Glomerular visceral epithelial cell (primary cell): ENCODE measurements at regions not wholly inside any gene's neighbourhood (a gene's known extent, or its start where the extent isn't known, plus 50 kb on each side); places are given as distances from the start of the nearest gene placed in this dataset.

Experiments
- DNase-seq: peaks from one replicate; pipeline ENCODE4 v3.0.0-alpha.2; 2016; ENCODE audit errors: extremely low spot score

- DNase-seq: no peak
Observed at GRCh38 chr19:34305221-34306083, 51.1 kb downstream of the GARRE1 start.

- DNase-seq: peak; percentile 50
Observed at GRCh38 chr19:34306213-34306661, 51.9 kb downstream of the GARRE1 start.

GRCh38 chr19:34306824-34307223 is 52.5 kb downstream of the GARRE1 start:
- DNase-seq: no peak

- DNase-seq: no peak
Observed at GRCh38 chr19:34308381-34309367, 54.3 kb downstream of the GARRE1 start.

GRCh38 chr19:34309368-34310138 is 55.2 kb downstream of the GARRE1 start:
- DNase-seq: no peak

GRCh38 chr19:34310494-34310981 is 54.5 kb upstream of the GPI start:
- no peak for DNase-seq

- DNase-seq: no peak
Observed at GRCh38 chr19:34313188-34313587, 51.8 kb upstream of the GPI start.

- no peak for DNase-seq
Observed at GRCh38 chr19:34314437-34315313, 50.3 kb upstream of the GPI start.
